Smooth muscle cell (in vitro differentiated cells): ENCODE measurements at regions not wholly inside any gene's neighbourhood (a gene's known extent, or its start where the extent isn't known, plus 50 kb on each side); places are given as distances from the start of the nearest gene placed in this dataset.

Source experiments
- DNase-seq: peaks from one replicate; lab custom pipeline; 2025; ENCODE audit not compliant: unreplicated experiment; lab: John Stamatoyannopoulos, UW
- H2AFZ ChIP-seq: fragments of 200-600 bp; sonication (generic); 2 replicates; pipeline ENCODE4 v1.6.0; 2016; ENCODE audit warnings: antibody characterized with exemption, low read depth, mild to moderate bottlenecking
- H3F3A ChIP-seq: fragments of 200-600 bp; sonication (generic); 2 replicates; pipeline ENCODE4 v1.6.0; 2017; ENCODE audit warnings: antibody characterized with exemption, low read depth
- H3K27ac ChIP-seq: fragments of 200-600 bp; sonication (generic); 2 replicates; pipeline ENCODE4 v1.5.1; 2016; ENCODE audit warnings: low read depth, mild to moderate bottlenecking
- H3K27me3 ChIP-seq: fragments of 200-600 bp; sonication (generic); 2 replicates; pipeline ENCODE4 v1.6.1; 2016; ENCODE audit warnings: low read depth, mild to moderate bottlenecking
- H3K36me3 ChIP-seq: fragments of 200-600 bp; sonication (generic); 2 replicates; pipeline ENCODE4 v1.5.1; 2016; ENCODE audit warnings: low read depth
- H3K4me1 ChIP-seq: fragments of 200-600 bp; sonication (generic); 2 replicates; pipeline ENCODE4 v1.5.1; 2016; ENCODE audit warnings: low read depth
- H3K4me2 ChIP-seq: fragments of 200-600 bp; sonication (generic); 2 replicates; pipeline ENCODE4 v1.6.0; 2016; ENCODE audit warnings: mild to moderate bottlenecking
- H3K4me3 ChIP-seq: fragments of 200-600 bp; sonication (generic); 2 replicates; pipeline ENCODE4 v1.5.1; 2016; ENCODE audit warnings: mild to moderate bottlenecking
- H3K79me2 ChIP-seq: fragments of 200-600 bp; sonication (generic); 2 replicates; pipeline ENCODE4 v1.6.0; 2016; ENCODE audit warnings: low read depth, mild to moderate bottlenecking
- H3K9ac ChIP-seq: fragments of 200-600 bp; sonication (generic); 2 replicates; pipeline ENCODE4 v1.6.0; 2016; ENCODE audit warnings: low read depth
- H3K9me3 ChIP-seq: fragments of 200-600 bp; sonication (generic); replicated peaks from 2 replicates; pipeline ENCODE4 v1.5.1; 2016; ENCODE audit warnings: low read depth
- H4K20me1 ChIP-seq: fragments of 200-600 bp; sonication (generic); 2 replicates; pipeline ENCODE4 v1.6.0; 2016; ENCODE audit warnings: low read depth
- WGBS: methylation state at CpG from one replicate; pipeline ENCODE4 v1.1.7; 2016; ENCODE audit warnings: low lambda C conversion rate; 5-methylcytosine and 5-hydroxymethylcytosine counted together
- TF ChIP-seq, protein P1 (sequence below): fragments of 200-600 bp; sonication (generic); IDR thresholded peaks from 2 replicates; pipeline ENCODE4 v1.5.1; 2017; ENCODE audit warnings: borderline replicate concordance, mild to moderate bottlenecking, antibody characterized with exemption; ENCODE audit not compliant: insufficient read depth, poor library complexity, severe bottlenecking

DNA sequence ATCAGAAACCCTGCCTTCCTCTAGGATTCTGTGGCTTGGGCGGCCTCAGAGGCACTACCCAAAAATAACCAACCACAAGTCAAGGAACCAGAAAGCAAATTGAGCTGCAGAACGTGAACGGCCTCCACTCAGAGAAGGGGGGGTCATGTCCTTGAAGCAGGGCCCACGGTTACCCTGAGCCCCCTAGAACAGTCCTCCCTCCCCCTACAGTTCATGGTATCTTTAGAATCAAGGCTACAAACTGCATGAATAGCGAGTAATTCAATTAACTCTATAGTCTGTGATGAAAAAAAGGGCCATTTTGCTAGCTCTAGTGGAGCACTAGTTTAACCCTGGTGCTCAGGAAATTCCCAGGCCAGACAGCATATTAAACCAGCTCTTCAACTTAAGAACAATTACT is 79.0 kb upstream of the ZNF507 start:
- Histone ChIP-seq H4K20me1 (no peaks in the 10 kb centered on the region), H3K4me2 (no peak overlapping the region), H3K9ac (no peak overlapping the region), H3K4me3 (no peak overlapping the region), H3K27me3 (peaks cover 3% of the 10 kb centered on the region), H3F3A (no peaks in the 10 kb centered on the region), H3K4me1 (no peaks in the 10 kb centered on the region), H3K27ac (no peak overlapping the region), H2AFZ (no peak overlapping the region), H3K9me3 (no peaks in the 10 kb centered on the region), H3K36me3 (no peaks in the 10 kb centered on the region), H3K79me2 (no peaks in the 10 kb centered on the region)
- DNase-seq, result no peak
- WGBS, result 76% methylated on average over 5 of the region's 5 CpGs
- TF ChIP-seq, protein P1, sequence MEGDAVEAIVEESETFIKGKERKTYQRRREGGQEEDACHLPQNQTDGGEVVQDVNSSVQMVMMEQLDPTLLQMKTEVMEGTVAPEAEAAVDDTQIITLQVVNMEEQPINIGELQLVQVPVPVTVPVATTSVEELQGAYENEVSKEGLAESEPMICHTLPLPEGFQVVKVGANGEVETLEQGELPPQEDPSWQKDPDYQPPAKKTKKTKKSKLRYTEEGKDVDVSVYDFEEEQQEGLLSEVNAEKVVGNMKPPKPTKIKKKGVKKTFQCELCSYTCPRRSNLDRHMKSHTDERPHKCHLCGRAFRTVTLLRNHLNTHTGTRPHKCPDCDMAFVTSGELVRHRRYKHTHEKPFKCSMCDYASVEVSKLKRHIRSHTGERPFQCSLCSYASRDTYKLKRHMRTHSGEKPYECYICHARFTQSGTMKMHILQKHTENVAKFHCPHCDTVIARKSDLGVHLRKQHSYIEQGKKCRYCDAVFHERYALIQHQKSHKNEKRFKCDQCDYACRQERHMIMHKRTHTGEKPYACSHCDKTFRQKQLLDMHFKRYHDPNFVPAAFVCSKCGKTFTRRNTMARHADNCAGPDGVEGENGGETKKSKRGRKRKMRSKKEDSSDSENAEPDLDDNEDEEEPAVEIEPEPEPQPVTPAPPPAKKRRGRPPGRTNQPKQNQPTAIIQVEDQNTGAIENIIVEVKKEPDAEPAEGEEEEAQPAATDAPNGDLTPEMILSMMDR, result no peak

DNA sequence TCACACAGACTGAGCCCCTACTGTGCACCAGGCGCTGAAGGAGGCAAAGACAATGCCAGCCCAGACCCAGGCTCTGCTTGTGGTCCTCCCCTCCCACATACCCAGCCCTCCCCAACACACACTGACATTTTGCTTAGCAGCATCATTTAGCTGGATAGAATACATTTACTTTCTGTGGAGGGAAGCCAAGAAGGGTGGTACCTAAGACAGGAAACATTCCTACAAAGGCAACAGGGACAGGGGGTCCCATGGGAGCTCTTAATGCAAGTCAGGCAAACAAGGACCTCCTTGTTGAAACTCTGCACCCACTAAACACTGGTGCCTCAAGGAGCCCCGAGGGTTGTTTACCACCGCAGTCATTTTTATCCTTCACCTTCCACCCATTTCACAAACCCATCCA is 77.0 kb upstream of the ZNF507 start:
- Histone ChIP-seq H3K27ac (no peak overlapping the region), H3F3A (no peaks in the 10 kb centered on the region), H3K79me2 (no peaks in the 10 kb centered on the region), H3K27me3 (peaks cover 3% of the 10 kb centered on the region), H3K9me3 (no peaks in the 10 kb centered on the region), H2AFZ (no peak overlapping the region), H3K9ac (no peak overlapping the region), H4K20me1 (no peaks in the 10 kb centered on the region), H3K36me3 (no peaks in the 10 kb centered on the region), H3K4me1 (no peaks in the 10 kb centered on the region), H3K4me2 (no peak overlapping the region), H3K4me3 (no peak overlapping the region)
- TF ChIP-seq, protein P1, result no peak
- no peak for DNase-seq
- WGBS, result 90% methylated on average over 3 of the region's 3 CpGs

DNA sequence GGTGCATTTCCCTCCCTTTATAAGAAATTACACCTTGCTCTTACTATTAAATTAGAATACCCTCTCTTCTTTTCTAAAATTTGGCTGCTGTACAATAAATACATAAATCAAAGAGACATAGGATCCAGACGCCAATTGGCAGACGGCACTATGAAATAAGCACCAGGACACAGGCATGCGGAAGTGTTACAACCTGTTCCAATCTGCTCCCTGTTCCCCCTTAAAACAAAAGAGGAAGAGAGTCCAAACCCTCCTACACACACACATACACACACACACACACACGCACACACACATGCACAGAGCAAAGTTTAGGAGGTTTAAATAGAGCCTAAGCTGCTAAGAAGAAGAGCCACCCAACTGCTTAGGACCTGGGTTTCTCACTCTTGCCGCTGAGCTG is 75.6 kb upstream of the ZNF507 start:
- Histone ChIP-seq H4K20me1 (no peaks in the 10 kb centered on the region), H3F3A (no peaks in the 10 kb centered on the region), H3K4me1 (no peaks in the 10 kb centered on the region), H3K9me3 (no peaks in the 10 kb centered on the region), H3K9ac (no peak overlapping the region), H3K36me3 (no peaks in the 10 kb centered on the region), H3K4me2 (no peak overlapping the region), H3K27me3 (no peaks in the 10 kb centered on the region), H3K4me3 (no peak overlapping the region), H3K27ac (no peak overlapping the region), H2AFZ (no peak overlapping the region), H3K79me2 (no peaks in the 10 kb centered on the region)
- 90% methylated on average over 5 of the region's 5 CpGs for WGBS
- TF ChIP-seq, protein P1, result no peak
- DNase-seq, result no peak

DNA sequence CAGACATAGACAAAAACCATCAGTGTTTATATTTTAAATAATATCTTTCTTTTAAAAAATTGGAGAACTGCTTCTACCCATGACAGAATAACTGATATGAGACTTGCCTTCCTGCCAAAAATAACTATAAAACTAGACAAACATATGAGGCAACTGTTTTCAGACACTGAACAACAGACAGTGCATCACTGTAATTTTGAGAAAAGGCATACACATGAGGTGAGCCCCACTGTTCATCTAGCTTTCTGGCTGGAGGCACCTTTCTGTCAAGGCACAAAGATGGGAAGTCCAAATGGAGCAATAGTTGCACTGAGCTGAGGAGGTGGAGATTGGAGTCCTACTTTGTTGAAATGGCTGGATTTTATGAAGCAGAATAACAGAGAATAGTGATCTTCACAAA is 71.9 kb upstream of the ZNF507 start:
- Histone ChIP-seq H3K36me3 (no peaks in the 10 kb centered on the region), H3K9ac (no peak overlapping the region), H3F3A (no peaks in the 10 kb centered on the region), H3K4me3 (no peak overlapping the region), H3K4me2 (no peak overlapping the region), H3K27ac (no peak overlapping the region), H2AFZ (no peak overlapping the region), H3K9me3 (no peaks in the 10 kb centered on the region), H3K27me3 (peaks cover 10% of the 10 kb centered on the region), H3K4me1 (no peaks in the 10 kb centered on the region), H3K79me2 (no peaks in the 10 kb centered on the region), H4K20me1 (no peaks in the 10 kb centered on the region)
- TF ChIP-seq, protein P1, result no peak
- DNase-seq, result no peak
